ENCODE measurements at regions not wholly inside any gene's neighbourhood (a gene's known extent, or its start where the extent isn't known, plus 50 kb on each side); places are given as distances from the start of the nearest gene placed in this dataset.
"Not testable (repeated sequence)": the region's sequence is repeated elsewhere in the genome, so short reads cannot be mapped to it uniquely, and the experiment has no call there.

- no peak for DNase-seq
These were observed 113.2 kb upstream of the CHST15 start for GRCh38 chr10:124206616-124207015.

- no peak for DNase-seq
These were observed 112.0 kb upstream of the CHST15 start for GRCh38 chr10:124205432-124205831.

GRCh38 chr10:124204726-124205125, 111.3 kb upstream of the CHST15 start:
- no peak for DNase-seq

- no peak for DNase-seq
These were observed 106.6 kb upstream of the CHST15 start for GRCh38 chr10:124200011-124200410.

- no peak for DNase-seq
These were observed 105.5 kb upstream of the CHST15 start for GRCh38 chr10:124198871-124199270.

- DNase-seq: no peak
These were observed 104.7 kb upstream of the CHST15 start for GRCh38 chr10:124198125-124198501.

- no peak for DNase-seq
These were observed 104.2 kb upstream of the CHST15 start for GRCh38 chr10:124197371-124198124.

GRCh38 chr10:124196659-124197058, 103.3 kb upstream of the CHST15 start:
- DNase-seq: no peak

- DNase-seq: no peak
These were observed 100.9 kb upstream of the CHST15 start for GRCh38 chr10:124194199-124194824.

- no peak for DNase-seq
These were observed 99.9 kb upstream of the CHST15 start for GRCh38 chr10:124193309-124193696.

GRCh38 chr10:124192664-124193308, 99.4 kb upstream of the CHST15 start:
- not testable (repeated sequence) for DNase-seq

GRCh38 chr10:124190476-124190875, 97.1 kb upstream of the CHST15 start:
- not testable (repeated sequence) for DNase-seq

- DNase-seq: no peak
These were observed 93.6 kb upstream of the CHST15 start for GRCh38 chr10:124186956-124187355.

- DNase-seq: no peak
These were observed 91.7 kb upstream of the CHST15 start for GRCh38 chr10:124185084-124185483.

- DNase-seq: no peak
These were observed 90.9 kb upstream of the CHST15 start for GRCh38 chr10:124184208-124184830.

GRCh38 chr10:124183617-124184016, 90.2 kb upstream of the CHST15 start:
- no peak for DNase-seq

- no peak for DNase-seq
These were observed 88.7 kb upstream of the CHST15 start for GRCh38 chr10:124182088-124182541.

GRCh38 chr10:124181656-124182055, 88.3 kb upstream of the CHST15 start:
- no peak for DNase-seq

GRCh38 chr10:124180947-124181549, 87.7 kb upstream of the CHST15 start:
- DNase-seq: no peak

- no peak for DNase-seq
These were observed 86.8 kb upstream of the CHST15 start for GRCh38 chr10:124180044-124180745.

- DNase-seq: no peak
These were observed 86.1 kb upstream of the CHST15 start for GRCh38 chr10:124179308-124180043.

- no peak for DNase-seq
These were observed 83.8 kb upstream of the CHST15 start for GRCh38 chr10:124177180-124177518.
